ENCODE measurements at regions not wholly inside any gene's neighbourhood (a gene's known extent, or its start where the extent isn't known, plus 50 kb on each side); places are given as distances from the start of the nearest gene placed in this dataset.

DNA sequence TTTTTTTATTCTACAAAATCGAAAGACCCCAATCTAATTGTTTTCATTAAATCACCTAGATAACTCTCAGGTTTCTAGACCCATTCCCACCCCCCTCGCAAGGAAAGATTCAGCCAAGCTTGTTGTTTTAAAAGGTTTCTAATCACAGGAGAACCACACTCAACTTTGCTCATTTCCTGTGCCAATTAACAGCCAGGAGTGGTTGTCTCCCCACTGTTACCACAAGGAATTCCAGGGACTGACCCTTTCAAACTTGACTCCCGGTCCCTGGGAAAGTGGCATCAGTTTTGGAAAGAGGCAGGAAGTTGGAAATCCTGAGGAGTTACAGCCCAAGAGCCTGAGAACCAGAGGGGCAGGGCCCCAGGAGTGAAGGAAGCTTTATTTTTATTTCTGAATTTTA is 561.3 kb upstream of the JAG1 start:
- peak; percentile 33; the same call in 1 of the 3 replicates for ATAC-seq
- TF ChIP-seq BACH2 (CRISPR knock-in tag; IDR thresholded peaks at IDR 0.05; ENCODE audit: borderline replicate concordance) (no peak), TCF4 (CRISPR knock-in tag; IDR thresholded peaks at IDR 0.05; ENCODE audit: borderline replicate concordance) (no peak), ZNF8 (CRISPR knock-in tag; IDR thresholded peaks at IDR 0.05) (no peak), OSR1 (CRISPR knock-in tag; IDR thresholded peaks at IDR 0.05) (no peak), ESRRG (CRISPR knock-in tag; IDR thresholded peaks at IDR 0.05) (no peak)

DNA sequence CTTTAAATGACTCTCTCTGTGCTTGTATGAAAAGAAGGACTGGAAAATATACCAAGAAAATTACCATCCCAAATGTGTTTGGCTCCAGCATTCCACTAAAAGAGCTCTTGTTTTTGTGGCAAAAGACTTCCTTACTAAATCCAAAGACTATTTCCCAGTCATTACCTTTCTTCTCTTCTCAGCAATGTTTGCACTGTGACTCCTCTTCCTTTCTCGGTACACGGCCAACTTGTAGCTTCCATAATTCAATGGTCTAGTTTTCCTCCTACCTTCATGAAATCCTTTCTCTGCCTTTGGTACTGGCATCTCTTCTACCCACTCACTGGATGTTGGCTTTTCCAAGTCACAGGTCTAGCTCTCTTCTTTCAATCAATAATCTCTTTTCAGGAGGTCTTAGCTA is 568.5 kb upstream of the JAG1 start:
- ATAC-seq, result no peak
- TF ChIP-seq RARB (CRISPR knock-in tag; IDR thresholded peaks at IDR 0.05) (no peak), ESRRG (CRISPR knock-in tag; IDR thresholded peaks at IDR 0.05) (no peak), GLIS3 (CRISPR knock-in tag; IDR thresholded peaks at IDR 0.05) (no peak), ZC3H10 (CRISPR knock-in tag; IDR thresholded peaks at IDR 0.05) (no peak), ZNF565 (CRISPR knock-in tag; conservative IDR thresholded peaks at IDR 0.05; ENCODE audit: low read depth) (no peak), TCF4 (CRISPR knock-in tag; IDR thresholded peaks at IDR 0.05; ENCODE audit: borderline replicate concordance) (no peak), TOX (CRISPR knock-in tag; IDR thresholded peaks at IDR 0.05; ENCODE audit: borderline replicate concordance) (no peak), SNAI2 (CRISPR knock-in tag; IDR thresholded peaks at IDR 0.05) (no peak), ZNF8 (CRISPR knock-in tag; IDR thresholded peaks at IDR 0.05) (no peak), BACH2 (CRISPR knock-in tag; IDR thresholded peaks at IDR 0.05; ENCODE audit: borderline replicate concordance) (no peak), ZNF70 (CRISPR knock-in tag; IDR thresholded peaks at IDR 0.05) (no peak), POU6F1 (CRISPR knock-in tag; IDR thresholded peaks at IDR 0.05; ENCODE audit: borderline replicate concordance, low read depth) (no peak), PATZ1 (CRISPR knock-in tag; IDR thresholded peaks at IDR 0.05; ENCODE audit: borderline replicate concordance) (no peak), ISL1 (CRISPR knock-in tag; IDR thresholded peaks at IDR 0.05) (no peak)
- TF ChIP-seq, protein P1, sequence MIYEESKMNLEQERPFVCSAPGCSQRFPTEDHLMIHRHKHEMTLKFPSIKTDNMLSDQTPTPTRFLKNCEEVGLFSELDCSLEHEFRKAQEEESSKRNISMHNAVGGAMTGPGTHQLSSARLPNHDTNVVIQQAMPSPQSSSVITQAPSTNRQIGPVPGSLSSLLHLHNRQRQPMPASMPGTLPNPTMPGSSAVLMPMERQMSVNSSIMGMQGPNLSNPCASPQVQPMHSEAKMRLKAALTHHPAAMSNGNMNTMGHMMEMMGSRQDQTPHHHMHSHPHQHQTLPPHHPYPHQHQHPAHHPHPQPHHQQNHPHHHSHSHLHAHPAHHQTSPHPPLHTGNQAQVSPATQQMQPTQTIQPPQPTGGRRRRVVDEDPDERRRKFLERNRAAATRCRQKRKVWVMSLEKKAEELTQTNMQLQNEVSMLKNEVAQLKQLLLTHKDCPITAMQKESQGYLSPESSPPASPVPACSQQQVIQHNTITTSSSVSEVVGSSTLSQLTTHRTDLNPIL (CRISPR knock-in tag; IDR thresholded peaks at IDR 0.05; ENCODE audit: low read depth), result no peak
- TF ChIP-seq, protein P2, sequence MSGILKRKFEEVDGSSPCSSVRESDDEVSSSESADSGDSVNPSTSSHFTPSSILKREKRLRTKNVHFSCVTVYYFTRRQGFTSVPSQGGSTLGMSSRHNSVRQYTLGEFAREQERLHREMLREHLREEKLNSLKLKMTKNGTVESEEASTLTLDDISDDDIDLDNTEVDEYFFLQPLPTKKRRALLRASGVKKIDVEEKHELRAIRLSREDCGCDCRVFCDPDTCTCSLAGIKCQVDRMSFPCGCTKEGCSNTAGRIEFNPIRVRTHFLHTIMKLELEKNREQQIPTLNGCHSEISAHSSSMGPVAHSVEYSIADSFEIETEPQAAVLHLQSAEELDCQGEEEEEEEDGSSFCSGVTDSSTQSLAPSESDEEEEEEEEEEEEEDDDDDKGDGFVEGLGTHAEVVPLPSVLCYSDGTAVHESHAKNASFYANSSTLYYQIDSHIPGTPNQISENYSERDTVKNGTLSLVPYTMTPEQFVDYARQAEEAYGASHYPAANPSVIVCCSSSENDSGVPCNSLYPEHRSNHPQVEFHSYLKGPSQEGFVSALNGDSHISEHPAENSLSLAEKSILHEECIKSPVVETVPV (CRISPR knock-in tag; IDR thresholded peaks at IDR 0.05), result no peak

DNA sequence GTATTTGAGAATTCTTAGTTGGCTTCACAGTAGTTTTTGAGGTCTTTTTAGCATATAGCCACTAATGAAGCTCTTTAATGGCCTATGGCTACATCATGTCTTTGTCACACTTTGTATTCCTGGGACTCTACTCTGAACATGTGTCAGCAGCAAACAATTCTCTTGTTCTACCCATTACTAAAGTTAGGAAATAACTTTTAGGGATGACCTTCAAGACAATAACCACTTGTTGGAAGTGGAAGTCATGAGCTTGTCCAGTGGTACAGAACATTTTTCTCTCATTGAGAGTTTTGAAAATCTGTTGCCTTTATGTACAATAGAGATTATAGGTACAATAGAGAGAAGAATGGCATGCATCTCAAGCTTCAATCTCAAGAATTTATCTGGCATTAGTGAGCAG is 571.6 kb upstream of the JAG1 start:
- no peak for TF ChIP-seq ZFP30 (CRISPR knock-in tag; IDR thresholded peaks at IDR 0.05)
- no peak for TF ChIP-seq ZC3H10 (CRISPR knock-in tag; IDR thresholded peaks at IDR 0.05)
- TF ChIP-seq GLIS3 (CRISPR knock-in tag; IDR thresholded peaks at IDR 0.05), result no peak
- TF ChIP-seq POU6F1 (CRISPR knock-in tag; IDR thresholded peaks at IDR 0.05; ENCODE audit: borderline replicate concordance, low read depth), result no peak
- TF ChIP-seq RARB (CRISPR knock-in tag; IDR thresholded peaks at IDR 0.05), result no peak
- no peak for TF ChIP-seq TSHZ2 (CRISPR knock-in tag; IDR thresholded peaks at IDR 0.05)
- no peak for TF ChIP-seq ISL1 (CRISPR knock-in tag; IDR thresholded peaks at IDR 0.05)
- TF ChIP-seq, protein P1 (CRISPR knock-in tag; IDR thresholded peaks at IDR 0.05; ENCODE audit: low read depth), result no peak
- no peak for TF ChIP-seq BACH2 (CRISPR knock-in tag; IDR thresholded peaks at IDR 0.05; ENCODE audit: borderline replicate concordance)
- ATAC-seq, result no peak
